Liver (tissue), 8 donors: ENCODE measurements at regions not wholly inside any gene's neighbourhood (a gene's known extent, or its start where the extent isn't known, plus 50 kb on each side); places are given as distances from the start of the nearest gene placed in this dataset.

Experiments
- DNase-seq: peaks from one replicate; pipeline ENCODE4 v3.0.0-alpha.2; 2017; ENCODE audit warnings: low spot score
- H3K27ac ChIP-seq, 2 donors: one replicate each; pipeline ENCODE4 v1.7.0; 2013; ENCODE audit warnings: inconsistent platforms in 2 of 2, low read length in 2 of 2, control low read depth in 1 of 2, low read depth in 1 of 2, mild to moderate bottlenecking in 1 of 2
- H3K27me3 ChIP-seq, 4 donors: one replicate each; pipeline versions ENCODE4 v1.6.1 to v1.7.0; 2013; ENCODE audit warnings: low read length in 3 of 4, inconsistent platforms in 1 of 4, mild to moderate bottlenecking in 1 of 4, moderate library complexity in 1 of 4; ENCODE audit not compliant: control insufficient read depth in 4 of 4, insufficient read depth in 4 of 4
- H3K36me3 ChIP-seq, 4 donors: one replicate each; pipeline versions ENCODE4 v1.6.1 to v1.7.0; 2013; ENCODE audit warnings: low read length in 3 of 4, mild to moderate bottlenecking in 3 of 4, low read depth in 1 of 4, moderate library complexity in 1 of 4; ENCODE audit not compliant: control insufficient read depth in 4 of 4, insufficient read depth in 3 of 4
- H3K4me1 ChIP-seq, 4 donors: one replicate each; pipeline versions ENCODE4 v1.6.1 to v1.7.0; 2013; ENCODE audit warnings: low read length in 3 of 4, mild to moderate bottlenecking in 3 of 4, moderate library complexity in 1 of 4; ENCODE audit not compliant: control insufficient read depth in 4 of 4, insufficient read depth in 4 of 4
- H3K4me3 ChIP-seq, 3 donors: one replicate each; pipeline versions ENCODE4 v1.6.1 to v1.7.0; 2013; ENCODE audit warnings: low read length in 3 of 3, control low read depth in 1 of 3, low read depth in 1 of 3, mild to moderate bottlenecking in 1 of 3
- H3K9ac ChIP-seq, 2 donors: one replicate each; pipeline ENCODE4 v1.7.0; 2013; ENCODE audit warnings: low read length in 2 of 2, mild to moderate bottlenecking in 2 of 2, moderate library complexity in 2 of 2, control low read depth in 1 of 2, low read depth in 1 of 2
- H3K9me3 ChIP-seq, 4 donors: one replicate each; pipeline versions ENCODE4 v1.6.1 to v1.7.0; 2013; ENCODE audit warnings: low read length in 3 of 4; ENCODE audit not compliant: control insufficient read depth in 4 of 4
- ATF3 ChIP-seq: IDR thresholded peaks from 2 replicates; pipeline ENCODE4 v1.6.1; 2016; ENCODE audit warnings: antibody characterized with exemption
- CTCF ChIP-seq: fragments of 150-350 bp; IDR thresholded peaks from 2 replicates; pipeline ENCODE4 v1.5.1; 2017; ENCODE audit warnings: improper control_type of control experiment, low read depth, low read length; ENCODE audit not compliant: missing input control
- FOXA2 ChIP-seq: IDR thresholded peaks from 2 replicates; pipeline ENCODE4 v1.6.1; 2016; ENCODE audit warnings: antibody characterized with exemption
- GABPA ChIP-seq, 2 donors: IDR thresholded peaks in 1 of 2; conservative IDR thresholded peaks in 1 of 2; 2 replicates each; pipeline ENCODE4 v1.6.1; 2016; ENCODE audit warnings: antibody characterized with exemption in 2 of 2, mild to moderate bottlenecking in 1 of 2, moderate library complexity in 1 of 2
- HNF4A ChIP-seq, 2 donors: conservative IDR thresholded peaks; 2 replicates each; pipeline ENCODE4 v1.6.1; 2016; ENCODE audit warnings: antibody characterized with exemption in 2 of 2, mild to moderate bottlenecking in 2 of 2
- HNF4G ChIP-seq: IDR thresholded peaks from 2 replicates; pipeline ENCODE4 v1.6.1; 2016; ENCODE audit warnings: antibody characterized with exemption
- JUND ChIP-seq, 2 donors: IDR thresholded peaks; 2 replicates each; pipeline ENCODE4 v1.6.1; 2016; ENCODE audit warnings: antibody characterized with exemption in 2 of 2
- NR2F2 ChIP-seq: IDR thresholded peaks from 2 replicates; pipeline ENCODE4 v1.6.1; 2016; ENCODE audit warnings: antibody characterized with exemption
- RAD21 ChIP-seq, 2 donors: IDR thresholded peaks; 2 replicates each; pipeline ENCODE4 v1.6.1; 2016; ENCODE audit warnings: antibody characterized with exemption in 2 of 2, mild to moderate bottlenecking in 2 of 2
- REST ChIP-seq: IDR thresholded peaks from 2 replicates; pipeline ENCODE4 v1.6.1; 2016; ENCODE audit warnings: antibody characterized with exemption, mild to moderate bottlenecking
- RXRA ChIP-seq, 2 donors: IDR thresholded peaks; 2 replicates each; pipeline ENCODE4 v1.6.1; 2017 to 2018; ENCODE audit warnings: antibody characterized with exemption in 2 of 2, mild to moderate bottlenecking in 1 of 2
- TAF1 ChIP-seq: conservative IDR thresholded peaks from 2 replicates; pipeline ENCODE4 v1.6.1; 2016; ENCODE audit warnings: antibody characterized with exemption, mild to moderate bottlenecking
- YY1 ChIP-seq: IDR thresholded peaks from 2 replicates; pipeline ENCODE4 v1.6.1; 2016; ENCODE audit warnings: antibody characterized with exemption, mild to moderate bottlenecking
- ZBTB33 ChIP-seq: IDR thresholded peaks from 2 replicates; pipeline ENCODE4 v1.6.1; 2016; ENCODE audit warnings: antibody characterized with exemption
- WGBS: extraction: QIAGEN DNeasy Blood & Tissue Kit; methylation state at CpG from one replicate; pipeline ENCODE4 v1.1.7; 2013; 5-methylcytosine and 5-hydroxymethylcytosine counted together
- TF ChIP-seq, protein P1 (sequence below): IDR thresholded peaks from 2 replicates; pipeline ENCODE4 v1.6.1; 2016; ENCODE audit warnings: antibody characterized with exemption
- donor health status: healthy.
- donor health status: healthy.
- donor health status: healthy.
- donor health status: healthy.
- donor health status: healthy.

GRCh38 chr5:113807427-113807991 lies 294.0 kb downstream of the YTHDC2 start:
- no peak for TF ChIP-seq ZBTB33
- no peak for TF ChIP-seq HNF4G
- no peak for TF ChIP-seq HNF4A (conservative IDR thresholded peaks at IDR 0.05)
- no peak for TF ChIP-seq GABPA (IDR thresholded peaks at IDR 0.05 in 1 of 2, conservative IDR thresholded peaks at IDR 0.05 in 1 of 2)
- no peak for TF ChIP-seq JUND (IDR thresholded peaks at IDR 0.05)
- TF ChIP-seq YY1: no peak
- no peak for TF ChIP-seq RXRA (IDR thresholded peaks at IDR 0.05)
- no peak for TF ChIP-seq NR2F2
- no peak for TF ChIP-seq REST
- no peak for TF ChIP-seq CTCF
- TF ChIP-seq TAF1: no peak
- Histone ChIP-seq H3K4me1 (peaks cover 0 to 2% (median 0%) of the 10 kb centered on the region in 4 donors), H3K36me3 (no peaks in the 10 kb centered on the region), H3K27ac (no peak overlapping the region), H3K27me3 (peaks cover 0 to 5% (median 0%) of the 10 kb centered on the region in 4 donors), H3K4me3 (no peak overlapping the region), H3K9me3 (no peaks in the 10 kb centered on the region), H3K9ac (no peak overlapping the region)
- DNase-seq: no peak
- WGBS: 72% methylated on average over 7 of the region's 7 CpGs

DNA sequence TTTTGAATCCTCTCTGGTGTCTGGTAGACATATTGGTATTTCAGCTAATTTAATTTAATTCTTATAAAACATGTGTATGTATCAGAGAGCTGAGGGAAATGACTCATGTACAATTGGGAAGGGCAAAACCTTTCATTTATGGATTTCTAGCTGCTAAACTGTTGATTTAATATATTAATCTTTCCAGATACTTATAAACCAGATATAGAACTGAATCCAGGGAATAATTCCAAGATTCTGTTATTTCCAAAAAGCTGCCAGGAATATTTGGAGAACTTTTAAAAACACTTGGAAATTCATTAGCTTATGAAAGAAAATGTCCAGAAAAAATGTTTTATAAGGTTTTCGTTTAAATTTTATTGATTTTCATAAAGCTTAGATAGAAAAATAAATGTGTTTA lies 295.5 kb downstream of the YTHDC2 start:
- WGBS: 63% methylated on average over 1 of the region's 1 CpG
- no peak overlapping the region for H3K9ac ChIP-seq
- H3K4me3 ChIP-seq: no peak overlapping the region
- peaks cover 0 to 10% (median 0%) of the 10 kb centered on the region in 4 donors for H3K27me3 ChIP-seq
- no peaks in the 10 kb centered on the region for H3K9me3 ChIP-seq
- H3K36me3 ChIP-seq: no peaks in the 10 kb centered on the region
- DNase-seq: no peak
- H3K4me1 ChIP-seq: peaks cover 0 to 2% (median 0%) of the 10 kb centered on the region in 4 donors
- no peak overlapping the region for H3K27ac ChIP-seq
- TF ChIP-seq RAD21 (IDR thresholded peaks at IDR 0.05) (no peak), ZBTB33 (no peak), ATF3 (no peak), RXRA (IDR thresholded peaks at IDR 0.05) (no peak), HNF4G (no peak), CTCF (no peak), FOXA2 (no peak), REST (no peak)
- TF ChIP-seq, protein P1, sequence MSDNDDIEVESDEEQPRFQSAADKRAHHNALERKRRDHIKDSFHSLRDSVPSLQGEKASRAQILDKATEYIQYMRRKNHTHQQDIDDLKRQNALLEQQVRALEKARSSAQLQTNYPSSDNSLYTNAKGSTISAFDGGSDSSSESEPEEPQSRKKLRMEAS: no peak
